ENCODE measurements at regions not wholly inside any gene's neighbourhood (a gene's known extent, or its start where the extent isn't known, plus 50 kb on each side); places are given as distances from the start of the nearest gene placed in this dataset.

DNA sequence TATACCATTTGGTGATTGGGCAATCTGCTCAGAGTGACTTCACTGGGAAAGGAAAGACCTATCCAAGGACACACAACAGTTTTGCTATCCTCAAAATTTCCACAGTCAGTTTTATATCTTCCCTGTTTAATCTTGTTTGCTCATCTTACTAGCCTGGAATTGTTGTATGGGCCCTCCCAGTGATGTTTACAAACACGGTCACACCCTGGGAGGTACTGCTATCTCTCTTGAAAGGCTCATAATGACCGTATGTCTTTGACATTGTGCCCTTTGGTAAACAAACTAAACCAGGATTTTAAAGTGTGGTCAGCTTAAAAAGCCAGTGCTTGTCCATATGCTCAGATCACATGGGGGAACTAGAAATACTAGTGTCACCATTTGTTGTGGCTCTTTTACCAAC, 277.0 kb downstream of the CDH2 start:
- DNase-seq, result no peak
- no peaks in the 10 kb centered on the region for H3K27me3 ChIP-seq
- H3K27ac ChIP-seq, result no peak overlapping the region
- no peaks in the 10 kb centered on the region for H3K4me1 ChIP-seq
- intact Hi-C loops (cut with DNase I; ENCODE audit: low total_unique reads), result no loop called here
- H3K9me3 ChIP-seq, result no peaks in the 10 kb centered on the region
- H3K36me3 ChIP-seq, result no peaks in the 10 kb centered on the region
- H3K4me3 ChIP-seq, result no peak overlapping the region
- TF ChIP-seq POLR2A (IDR thresholded peaks at IDR 0.05), result no peak

DNA sequence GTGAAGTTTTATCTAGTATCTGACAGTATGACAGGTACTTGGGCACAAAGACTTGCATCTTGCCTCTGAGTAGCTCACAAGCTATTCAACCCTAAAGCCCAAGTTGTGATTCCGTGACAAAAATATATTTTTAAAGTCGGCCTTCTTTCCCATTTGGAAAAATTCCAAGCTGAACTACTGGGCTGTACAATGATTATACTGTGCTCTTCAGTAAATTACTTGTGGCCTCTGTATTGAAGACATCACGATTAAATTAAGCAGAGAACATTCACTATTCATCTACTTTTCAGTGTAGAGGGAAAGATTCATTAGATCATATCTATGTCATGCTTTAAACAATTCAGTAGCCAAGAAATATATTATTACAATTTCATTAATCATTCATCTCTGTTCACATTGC, 282.2 kb downstream of the CDH2 start:
- Histone ChIP-seq H3K36me3 (no peaks in the 10 kb centered on the region), H3K27me3 (no peaks in the 10 kb centered on the region), H3K4me3 (no peak overlapping the region), H3K9me3 (no peaks in the 10 kb centered on the region), H3K4me1 (no peaks in the 10 kb centered on the region), H3K27ac (no peak overlapping the region)
- TF ChIP-seq POLR2A (IDR thresholded peaks at IDR 0.05), result no peak
- TF ChIP-seq, protein P1, sequence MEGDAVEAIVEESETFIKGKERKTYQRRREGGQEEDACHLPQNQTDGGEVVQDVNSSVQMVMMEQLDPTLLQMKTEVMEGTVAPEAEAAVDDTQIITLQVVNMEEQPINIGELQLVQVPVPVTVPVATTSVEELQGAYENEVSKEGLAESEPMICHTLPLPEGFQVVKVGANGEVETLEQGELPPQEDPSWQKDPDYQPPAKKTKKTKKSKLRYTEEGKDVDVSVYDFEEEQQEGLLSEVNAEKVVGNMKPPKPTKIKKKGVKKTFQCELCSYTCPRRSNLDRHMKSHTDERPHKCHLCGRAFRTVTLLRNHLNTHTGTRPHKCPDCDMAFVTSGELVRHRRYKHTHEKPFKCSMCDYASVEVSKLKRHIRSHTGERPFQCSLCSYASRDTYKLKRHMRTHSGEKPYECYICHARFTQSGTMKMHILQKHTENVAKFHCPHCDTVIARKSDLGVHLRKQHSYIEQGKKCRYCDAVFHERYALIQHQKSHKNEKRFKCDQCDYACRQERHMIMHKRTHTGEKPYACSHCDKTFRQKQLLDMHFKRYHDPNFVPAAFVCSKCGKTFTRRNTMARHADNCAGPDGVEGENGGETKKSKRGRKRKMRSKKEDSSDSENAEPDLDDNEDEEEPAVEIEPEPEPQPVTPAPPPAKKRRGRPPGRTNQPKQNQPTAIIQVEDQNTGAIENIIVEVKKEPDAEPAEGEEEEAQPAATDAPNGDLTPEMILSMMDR (IDR thresholded peaks at IDR 0.05), result no peak
- DNase-seq, result no peak
- intact Hi-C loops (cut with DNase I; ENCODE audit: low total_unique reads), result no loop called here

DNA sequence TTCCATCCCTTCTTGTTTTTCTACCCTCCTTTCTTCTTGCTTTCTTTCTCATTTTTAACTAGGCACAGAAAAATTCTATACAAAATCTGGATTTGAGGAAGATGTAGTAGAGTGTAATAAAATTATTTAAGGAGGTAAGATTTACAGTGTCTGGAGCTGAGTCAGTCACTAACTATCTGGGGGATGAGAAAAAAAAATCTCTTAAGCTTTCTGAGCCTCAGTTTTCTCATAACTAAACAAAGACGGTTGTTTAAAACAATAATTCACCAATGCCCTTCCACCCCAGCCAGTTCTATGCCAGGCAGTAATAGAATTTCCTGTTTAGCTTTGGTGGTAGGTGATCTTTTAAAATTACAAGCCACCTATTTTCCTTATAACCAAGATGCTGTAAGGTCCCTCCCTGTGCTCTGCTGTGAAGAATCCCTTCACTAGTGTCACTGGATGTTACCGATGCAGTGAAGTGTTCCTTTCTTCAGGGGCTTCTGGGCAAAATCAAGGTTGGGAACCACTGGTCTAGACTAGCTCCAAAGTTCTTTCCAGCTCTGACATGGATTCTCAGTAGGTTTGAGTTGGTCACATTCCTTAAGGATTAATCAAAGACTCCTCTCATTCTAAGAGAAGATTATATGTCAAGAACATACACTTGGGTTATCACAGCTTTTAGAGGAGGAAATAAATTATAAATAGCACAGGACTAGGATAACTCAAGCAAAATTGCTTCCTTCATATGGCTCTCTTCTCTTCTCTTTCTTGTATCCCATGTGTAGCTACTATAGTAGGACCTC, 289.0 kb downstream of the CDH2 start:
- no peak for DNase-seq
- intact Hi-C loops (cut with DNase I; ENCODE audit: low total_unique reads), result no loop called here
- Histone ChIP-seq H3K27ac (no peak overlapping the region), H3K4me3 (no peak overlapping the region), H3K27me3 (no peaks in the 10 kb centered on the region), H3K36me3 (no peaks in the 10 kb centered on the region), H3K9me3 (no peaks in the 10 kb centered on the region), H3K4me1 (no peaks in the 10 kb centered on the region)
- TF ChIP-seq, protein P1 (IDR thresholded peaks at IDR 0.05), result no peak
- TF ChIP-seq POLR2A (IDR thresholded peaks at IDR 0.05), result no peak

DNA sequence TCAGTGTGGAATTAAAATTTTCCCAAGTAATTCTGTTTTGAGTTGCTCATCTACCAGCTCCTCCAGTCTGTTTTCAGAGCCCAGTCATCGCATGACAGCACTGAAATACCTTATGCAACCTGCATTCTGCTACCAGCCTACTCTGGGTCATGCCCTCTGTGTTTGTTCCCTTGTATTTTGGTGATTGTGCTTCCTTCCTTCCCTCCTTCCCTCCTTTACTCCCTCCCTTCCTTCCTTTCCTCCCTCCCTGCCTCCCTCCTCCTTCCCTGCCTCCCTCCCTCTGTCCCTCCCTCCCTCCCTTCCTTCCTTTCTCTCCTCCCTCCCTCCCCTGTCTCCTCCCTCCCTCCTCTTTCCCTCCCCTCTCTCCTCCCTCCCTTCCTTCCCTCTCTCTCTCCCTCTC, 289.6 kb downstream of the CDH2 start:
- no peaks in the 10 kb centered on the region for H3K9me3 ChIP-seq
- H3K27me3 ChIP-seq, result no peaks in the 10 kb centered on the region
- no peaks in the 10 kb centered on the region for H3K4me1 ChIP-seq

DNA sequence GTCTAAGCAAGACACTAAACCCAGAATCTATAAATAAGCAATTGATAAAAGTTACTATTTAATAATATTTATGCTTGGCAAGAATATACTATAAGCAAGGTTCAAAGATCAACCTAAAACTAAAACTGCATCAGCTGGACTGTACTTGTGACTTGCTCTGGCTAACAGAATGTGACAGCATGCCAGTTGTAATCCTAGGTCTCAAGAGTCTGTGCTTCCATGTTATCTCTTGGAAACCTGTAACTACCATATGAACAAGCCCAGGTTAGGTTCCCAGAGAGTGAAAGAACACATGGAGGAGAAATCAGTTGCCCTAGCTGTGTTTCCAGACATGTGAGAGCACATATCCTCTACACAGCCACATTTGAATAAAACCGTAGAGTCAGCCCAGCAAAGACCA, 297.4 kb downstream of the CDH2 start:
- TF ChIP-seq POLR2A (IDR thresholded peaks at IDR 0.05), result no peak

More for the DNA sequence above, 289.6 kb downstream of the CDH2 start:
- intact Hi-C loops (cut with DNase I; ENCODE audit: low total_unique reads), result no loop called here
- no peak for DNase-seq
- no peaks in the 10 kb centered on the region for H3K36me3 ChIP-seq
- TF ChIP-seq POLR2A (IDR thresholded peaks at IDR 0.05), result no peak
- TF ChIP-seq, protein P1 (IDR thresholded peaks at IDR 0.05), result no peak
- H3K27ac ChIP-seq, result no peak overlapping the region
- no peak overlapping the region for H3K4me3 ChIP-seq

DNA sequence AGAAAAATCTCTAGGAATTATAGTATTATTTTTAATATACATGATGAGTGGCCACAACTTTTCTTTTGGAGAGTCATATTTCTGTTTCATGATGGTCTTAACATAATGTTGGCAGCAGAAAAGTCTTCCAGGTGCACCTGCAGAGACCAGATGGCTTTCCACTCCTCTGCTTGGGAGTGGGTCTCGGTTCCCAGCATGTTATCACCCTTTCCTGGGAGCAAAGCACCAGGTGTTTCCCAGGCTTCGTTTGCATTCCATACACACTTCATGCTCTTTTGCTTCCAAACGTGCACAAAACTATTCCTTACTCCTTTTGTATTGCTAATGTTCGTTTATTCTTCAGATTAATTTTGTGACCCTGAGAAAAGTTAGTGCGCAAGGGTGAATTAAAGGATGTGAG, 305.2 kb downstream of the CDH2 start:
- no peaks in the 10 kb centered on the region for H3K36me3 ChIP-seq
- H3K4me1 ChIP-seq, result no peaks in the 10 kb centered on the region
- no peak for TF ChIP-seq POLR2A (IDR thresholded peaks at IDR 0.05)
- TF ChIP-seq, protein P1 (IDR thresholded peaks at IDR 0.05), result no peak
- H3K4me3 ChIP-seq, result no peak overlapping the region
- no peaks in the 10 kb centered on the region for H3K9me3 ChIP-seq
- intact Hi-C loops (cut with DNase I; ENCODE audit: low total_unique reads), result no loop called here
- H3K27me3 ChIP-seq, result no peaks in the 10 kb centered on the region
- DNase-seq, result no peak
- H3K27ac ChIP-seq, result no peak overlapping the region

More for the DNA sequence above, 297.4 kb downstream of the CDH2 start:
- no peaks in the 10 kb centered on the region for H3K4me1 ChIP-seq
- intact Hi-C loops (cut with DNase I; ENCODE audit: low total_unique reads), result no loop called here
- H3K27me3 ChIP-seq, result no peaks in the 10 kb centered on the region
- H3K4me3 ChIP-seq, result no peak overlapping the region
- DNase-seq, result no peak
- H3K9me3 ChIP-seq, result no peaks in the 10 kb centered on the region
- H3K36me3 ChIP-seq, result no peaks in the 10 kb centered on the region
- no peak overlapping the region for H3K27ac ChIP-seq

Measured in uterus (tissue), 3 donors.